ENCODE measurements at regions not wholly inside any gene's neighbourhood (a gene's known extent, or its start where the extent isn't known, plus 50 kb on each side); places are given as distances from the start of the nearest gene placed in this dataset.

- TF ChIP-seq CTCF (IDR thresholded peaks at IDR 0.05): no peak
- TF ChIP-seq EZH2phosphoT487 (IDR thresholded peaks at IDR 0.05): no peak
- no peak for TF ChIP-seq EZH2 (IDR thresholded peaks at IDR 0.05)
Observed at GRCh38 chr12:98409548-98409947, 105.8 kb upstream of the TMPO start.
